HG02623 (cell line): ENCODE measurements at regions not wholly inside any gene's neighbourhood (a gene's known extent, or its start where the extent isn't known, plus 50 kb on each side); places are given as distances from the start of the nearest gene placed in this dataset.

Source experiments
- ATAC-seq: cut with Tn5 transposase; IDR thresholded peaks from one replicate; pipeline ENCODE4 v1.9.1; 2021; ENCODE audit warnings: moderate library complexity; ENCODE audit not compliant: unreplicated experiment

DNA sequence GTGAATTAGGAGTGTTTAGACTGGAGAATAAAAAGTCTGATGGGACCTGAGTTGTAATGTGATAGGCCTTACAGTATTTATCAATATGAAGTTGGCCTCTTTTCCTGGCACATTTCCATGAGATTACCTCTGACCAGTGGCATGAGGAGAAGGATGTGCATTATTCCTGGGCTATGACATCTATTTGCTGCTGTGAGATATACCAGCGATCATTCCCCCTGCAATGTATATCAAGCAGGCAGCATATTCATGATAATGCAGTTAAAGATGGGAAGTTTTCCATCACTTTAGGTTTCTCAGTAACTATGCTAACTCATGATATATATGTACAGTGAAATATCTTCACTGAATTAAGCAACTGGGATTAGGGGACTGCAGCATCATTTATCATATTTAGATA lies 142.8 kb upstream of the MBL2 start:
- no peak for ATAC-seq

DNA sequence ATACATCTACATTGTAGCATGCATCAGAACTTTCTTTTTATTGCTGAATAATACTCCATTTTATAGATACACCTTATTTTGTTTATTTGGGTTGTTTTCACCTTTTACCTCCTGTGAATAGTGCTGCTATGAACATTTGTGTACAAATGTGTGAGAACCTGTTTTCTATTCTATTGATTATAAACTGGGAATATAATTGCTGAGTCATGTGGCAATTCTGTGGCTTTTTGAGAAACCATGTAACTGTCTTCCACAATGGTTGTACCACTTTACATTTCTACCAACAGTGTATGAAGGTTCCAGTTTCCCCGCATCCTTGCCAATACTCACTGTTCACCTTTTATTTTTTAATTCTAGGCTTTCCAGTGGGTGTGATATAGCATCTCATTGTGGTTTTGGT lies 138.6 kb upstream of the MBL2 start:
- no peak for ATAC-seq

DNA sequence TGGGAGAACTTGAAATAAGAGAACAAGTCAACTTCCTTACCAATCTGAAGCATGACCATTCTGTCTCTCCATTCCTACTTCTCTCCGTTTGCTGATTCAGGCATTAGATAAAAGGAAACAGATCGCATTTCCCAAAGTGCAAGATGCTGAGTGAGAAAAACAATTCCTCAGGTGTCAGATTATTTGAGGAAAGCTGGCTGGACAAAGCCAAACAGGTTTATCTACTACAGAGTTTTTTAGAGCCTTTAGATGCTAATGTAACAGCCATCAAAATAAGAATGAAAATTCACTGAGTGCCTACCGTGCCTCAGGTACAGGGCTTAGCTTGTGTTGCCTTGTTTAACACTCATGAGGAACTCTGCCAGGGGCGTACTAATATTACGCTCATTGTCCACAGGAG lies 135.9 kb upstream of the MBL2 start:
- no peak for ATAC-seq

DNA sequence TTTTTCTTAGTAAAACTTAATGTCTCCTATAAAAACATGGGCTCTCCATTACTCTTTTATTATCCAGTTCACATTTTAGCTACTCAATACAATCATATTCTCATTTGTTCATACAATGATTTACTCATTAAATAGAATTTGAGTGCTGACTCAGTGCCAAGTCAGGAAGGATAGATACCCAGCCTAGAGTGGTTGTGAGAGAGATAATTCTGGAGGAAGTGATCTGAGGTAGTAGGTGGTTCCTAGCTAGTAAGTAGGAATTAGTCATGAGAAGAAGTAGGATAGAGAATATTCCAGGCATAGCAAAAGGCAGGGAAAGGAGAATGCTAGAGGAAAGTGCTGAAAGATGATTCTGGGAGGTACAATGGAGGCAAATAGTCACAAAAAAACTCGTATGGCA lies 133.5 kb upstream of the MBL2 start:
- no peak for ATAC-seq

GRCh38 chr10:52903397-52903938 lies 130.9 kb upstream of the MBL2 start:
- ATAC-seq, result no peak

DNA sequence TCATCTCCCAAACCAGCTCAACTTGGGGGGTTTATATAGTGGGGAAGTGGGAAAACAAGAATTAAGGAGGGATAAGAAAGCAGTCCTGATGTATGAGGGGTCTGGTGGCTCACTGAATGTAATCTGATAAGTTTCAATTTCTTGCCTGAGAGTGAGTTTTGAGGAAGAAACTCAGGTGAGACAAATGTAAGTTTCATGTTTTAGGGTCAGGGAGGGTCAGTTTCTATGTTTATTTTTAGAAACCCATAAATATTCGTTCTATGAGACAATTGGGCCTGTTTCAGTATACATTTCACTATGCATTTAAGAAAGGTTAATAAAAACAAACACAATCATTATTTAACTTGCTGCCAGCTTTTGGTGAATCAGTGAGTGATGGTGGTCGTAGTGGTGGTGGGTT lies 128.0 kb upstream of the MBL2 start:
- peak; percentile 54 for ATAC-seq

DNA sequence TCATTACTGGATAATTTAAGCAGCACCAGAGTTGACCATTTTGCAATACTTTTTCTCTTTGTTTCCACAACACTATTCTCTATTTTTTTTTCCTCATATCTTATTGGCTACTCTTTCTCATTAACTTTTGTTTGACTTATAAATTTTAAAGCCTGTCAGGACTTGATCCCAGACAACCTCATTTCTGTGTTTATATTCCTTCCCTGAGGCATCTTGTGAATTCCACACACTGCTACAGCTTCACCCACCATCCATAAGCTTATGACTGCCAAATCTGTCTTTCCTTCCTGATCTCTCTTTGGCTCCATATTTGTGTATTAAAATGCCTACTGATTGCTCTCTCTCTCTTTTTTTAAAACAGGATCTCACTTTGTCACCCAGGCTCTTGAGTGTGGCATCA lies 124.6 kb upstream of the MBL2 start:
- no peak for ATAC-seq

GRCh38 chr10:52895059-52895458 lies 122.5 kb upstream of the MBL2 start:
- ATAC-seq, result no peak

DNA sequence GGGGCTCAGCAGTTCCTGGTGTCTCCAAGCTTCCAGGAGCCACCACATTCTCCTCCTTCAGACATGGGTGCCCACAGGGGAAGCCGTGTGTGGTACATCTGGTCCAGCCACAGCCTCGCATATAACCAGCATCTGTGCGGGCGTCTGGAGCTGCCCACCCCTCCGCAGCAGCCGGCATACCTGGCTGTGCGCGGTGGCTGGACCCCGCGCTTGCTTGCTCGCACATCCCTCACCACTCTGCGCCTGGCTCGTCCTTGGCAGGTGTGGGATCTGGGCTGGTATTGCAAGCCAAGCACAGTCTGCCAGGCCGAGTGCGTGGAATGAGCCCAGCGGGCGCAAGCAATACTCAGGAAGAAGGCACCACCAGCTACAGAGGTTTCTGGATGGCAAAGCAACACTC lies 117.7 kb upstream of the MBL2 start:
- ATAC-seq, result no peak

- ATAC-seq, result no peak
Observed at GRCh38 chr10:52889611-52890010, 117.0 kb upstream of the MBL2 start.

DNA sequence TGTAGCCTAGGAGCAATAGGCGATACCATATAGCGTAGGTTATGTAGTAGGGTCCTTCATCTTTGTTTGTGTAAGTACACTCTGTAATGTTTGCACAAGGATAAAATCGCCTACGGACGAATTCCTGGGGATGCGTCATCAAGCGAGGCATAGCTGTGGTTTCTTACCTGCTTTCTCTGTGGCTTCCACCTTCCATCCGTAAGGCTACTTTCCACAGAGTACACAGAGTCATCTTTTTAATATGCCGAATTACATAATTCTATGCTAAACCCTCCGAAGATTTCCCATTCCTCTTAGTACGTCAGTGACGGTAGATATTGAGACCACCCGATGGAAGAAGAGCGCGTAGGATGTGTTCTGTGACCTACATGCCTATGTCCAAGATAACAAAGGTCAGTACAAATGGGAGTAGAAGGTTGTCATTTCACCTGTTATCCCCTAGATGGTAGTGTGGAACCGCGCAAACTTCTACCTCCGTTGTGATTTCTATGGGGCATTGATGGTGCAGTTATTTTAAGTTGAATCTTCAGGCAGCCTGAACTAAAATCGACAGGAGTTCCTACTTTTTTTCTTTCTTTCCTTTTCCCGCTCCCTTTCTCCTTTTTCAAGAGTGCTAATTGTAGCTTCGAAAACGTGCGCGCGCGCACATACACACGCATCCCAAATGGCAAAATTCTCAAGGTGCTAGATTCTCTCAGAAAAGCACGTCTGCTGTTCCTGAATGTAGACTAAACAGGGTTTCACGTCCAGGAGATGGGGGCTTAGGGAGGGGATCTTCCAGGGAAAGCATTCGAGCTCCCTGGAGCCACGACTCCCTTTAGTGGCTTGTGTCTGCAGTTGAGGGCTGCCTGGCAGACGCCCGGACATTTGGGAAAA lies 111.7 kb upstream of the MBL2 start:
- ATAC-seq, result peak; percentile 93

GRCh38 chr10:52879091-52879807 lies 106.7 kb upstream of the MBL2 start:
- no peak for ATAC-seq

DNA sequence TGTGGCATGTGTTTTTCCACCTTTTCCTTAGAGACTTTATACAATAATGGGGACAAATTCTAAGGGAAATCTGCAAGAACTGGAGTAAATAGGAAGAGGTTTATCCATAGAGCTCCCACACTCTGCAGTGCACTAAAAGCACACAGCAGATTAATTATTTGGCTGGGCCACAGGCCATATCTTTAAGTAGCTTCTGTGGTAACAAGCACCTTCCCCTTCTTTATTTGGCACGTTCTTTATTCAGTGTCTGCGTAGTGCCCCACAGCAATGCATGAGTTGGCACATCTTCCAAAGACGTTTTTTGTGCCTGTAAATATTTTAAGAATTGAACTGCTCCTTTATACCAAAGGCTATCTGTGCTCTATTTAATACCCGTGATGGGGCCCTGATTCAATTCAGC lies 104.9 kb upstream of the MBL2 start:
- no peak for ATAC-seq

DNA sequence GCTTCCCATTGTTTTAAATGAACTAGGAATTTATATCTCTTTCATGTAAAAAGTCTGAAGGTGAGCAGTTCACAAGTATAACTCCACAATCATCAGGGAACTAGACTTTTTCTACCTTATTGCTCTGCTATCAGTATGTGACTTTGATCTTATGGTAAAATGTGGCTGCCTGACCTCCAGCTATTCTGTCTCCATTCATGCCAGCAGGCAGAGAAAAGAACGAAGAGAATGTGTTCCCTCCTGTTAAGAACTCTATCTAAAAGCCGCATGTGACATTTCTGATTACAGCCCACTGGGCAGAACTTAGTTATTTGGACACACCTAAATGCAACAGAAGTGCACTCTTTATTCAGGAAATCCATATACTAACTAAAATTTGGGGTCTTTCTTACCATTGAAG lies 102.8 kb upstream of the MBL2 start:
- ATAC-seq, result no peak

- no peak for ATAC-seq
Observed at GRCh38 chr10:52874581-52874980, 102.0 kb upstream of the MBL2 start.

DNA sequence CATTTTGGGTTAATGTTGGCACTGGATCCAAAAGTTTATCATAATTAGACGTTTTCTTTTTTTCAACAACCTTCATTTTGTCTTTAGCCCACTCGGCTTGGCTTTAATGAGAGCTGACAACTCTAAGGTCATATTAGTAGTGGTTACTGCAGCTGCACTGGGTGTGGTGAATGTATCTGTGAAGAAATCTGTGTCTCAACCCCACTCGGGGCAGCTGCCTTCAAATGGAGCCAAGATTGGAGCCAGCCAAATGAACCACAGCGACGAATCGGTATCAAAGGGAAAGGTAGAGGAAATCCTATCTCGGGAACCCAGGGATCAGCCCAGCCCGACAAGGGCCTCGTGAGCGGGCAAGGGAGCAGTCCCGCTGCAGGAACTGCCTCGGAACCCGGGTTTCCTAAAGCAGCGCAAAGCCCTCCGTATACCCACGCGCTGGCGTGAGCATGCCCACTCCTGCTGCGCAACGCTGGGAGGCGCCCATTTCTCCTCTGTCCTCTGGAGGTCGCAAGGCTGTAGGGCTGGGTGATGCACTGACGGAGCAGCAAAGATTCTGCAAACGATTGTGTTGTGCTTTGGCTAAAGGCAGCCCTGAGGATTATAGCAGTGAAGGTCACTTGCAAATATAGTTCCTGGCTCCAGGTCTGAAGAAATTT lies 98.7 kb upstream of the MBL2 start:
- no peak for ATAC-seq

DNA sequence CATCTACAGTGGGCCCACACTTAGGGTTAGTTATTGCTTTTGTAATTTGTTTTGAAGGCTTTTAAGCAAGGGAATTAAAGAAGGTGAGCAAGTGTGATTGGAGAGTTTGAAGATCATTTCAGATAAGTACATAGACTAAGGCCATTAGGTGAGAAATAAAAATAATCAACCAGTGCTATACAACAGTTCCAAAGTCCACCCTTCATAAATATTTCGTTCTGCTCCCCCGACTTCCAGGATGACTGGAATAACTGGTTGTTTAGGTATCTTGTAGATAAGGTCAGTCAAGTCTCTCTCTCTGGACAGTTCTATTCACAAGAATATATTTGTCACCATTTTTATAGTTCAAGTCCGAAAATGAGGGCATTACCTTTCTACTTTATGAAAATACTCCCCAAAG lies 98.0 kb upstream of the MBL2 start:
- no peak for ATAC-seq

GRCh38 chr10:52869864-52870263 lies 97.3 kb upstream of the MBL2 start:
- no peak for ATAC-seq

DNA sequence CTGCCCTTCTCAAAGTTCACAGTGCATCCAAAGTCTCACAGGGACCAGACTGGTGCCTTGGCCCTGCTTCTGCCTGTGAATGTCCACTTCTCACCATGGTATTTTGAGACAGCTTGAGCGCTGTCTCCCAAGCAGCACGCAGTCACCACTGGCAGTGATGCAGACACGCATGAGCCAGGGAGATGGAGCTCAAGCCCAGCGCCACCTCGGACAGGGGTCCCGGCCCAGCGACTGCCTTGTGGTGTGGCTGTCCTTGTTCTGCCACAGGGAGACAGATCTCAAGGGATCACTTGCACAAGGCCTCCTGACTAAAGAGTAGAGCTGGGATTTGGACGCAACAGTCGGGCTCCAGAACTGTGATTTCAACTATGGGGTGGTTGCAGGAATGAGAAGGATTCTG lies 92.6 kb upstream of the MBL2 start:
- no peak for ATAC-seq

DNA sequence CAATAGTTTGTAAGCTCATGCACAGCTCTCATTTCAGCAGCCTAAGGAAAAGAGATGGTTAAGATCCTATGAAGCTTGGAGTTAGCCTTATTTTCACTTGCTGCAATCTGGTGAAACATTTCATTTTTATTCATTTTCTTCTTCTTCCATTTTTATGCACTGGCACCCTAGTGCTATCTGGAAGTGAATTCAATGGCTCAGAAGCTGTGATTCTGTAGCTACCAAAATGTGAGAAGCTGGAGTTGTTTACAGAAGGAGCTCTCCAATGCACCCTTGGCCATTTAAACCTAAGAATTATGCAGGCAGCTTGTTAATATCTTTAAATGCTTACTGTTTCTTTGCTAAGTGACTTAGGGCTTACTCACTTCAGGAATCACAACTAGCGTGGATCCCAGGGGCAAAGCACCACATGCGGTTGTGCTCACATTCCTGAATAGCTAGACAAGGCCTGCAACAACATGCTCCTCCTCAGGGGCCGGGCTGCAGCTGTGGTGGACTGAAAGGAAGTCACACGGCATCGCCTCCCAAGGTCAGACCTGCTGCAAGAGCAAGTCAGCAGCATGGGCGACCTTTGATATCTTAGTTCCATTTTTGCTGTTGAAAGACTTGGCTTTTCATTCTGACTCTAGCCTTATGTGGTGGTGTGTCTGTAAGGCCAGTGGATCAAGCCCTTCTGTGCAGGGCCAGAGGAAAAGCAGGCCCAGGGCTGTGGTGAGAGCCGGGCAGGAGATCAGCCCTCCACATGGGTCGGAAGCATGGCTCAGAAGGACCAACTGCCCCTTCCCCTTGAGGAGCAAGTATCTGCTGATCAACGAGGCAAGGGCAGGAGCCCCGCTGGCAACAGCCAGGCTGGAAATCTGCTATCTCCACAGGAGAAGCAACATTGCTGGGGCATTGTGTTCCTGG lies 91.9 kb upstream of the MBL2 start:
- no peak for ATAC-seq

- ATAC-seq, result no peak
Observed at GRCh38 chr10:52858722-52859121, 86.1 kb upstream of the MBL2 start.
